GM06990 (cell line): ENCODE measurements at regions not wholly inside any gene's neighbourhood (a gene's known extent, or its start where the extent isn't known, plus 50 kb on each side); places are given as distances from the start of the nearest gene placed in this dataset.

Experiments
- DNase-seq: peaks from one replicate; pipeline ENCODE4 v3.0.0-alpha.2; 2011; ENCODE audit not compliant: insufficient read length; ENCODE audit errors: extremely low read depth
- H3K27me3 ChIP-seq: replicated peaks from 2 replicates; pipeline ENCODE4 v1.6.0; 2011; ENCODE audit warnings: low read length; ENCODE audit not compliant: control insufficient read depth, insufficient read depth
- H3K36me3 ChIP-seq: 2 replicates; pipeline ENCODE4 v1.5.1; 2011; ENCODE audit warnings: low read length; ENCODE audit not compliant: control insufficient read depth, insufficient read depth
- H3K4me3 ChIP-seq: replicated peaks from 2 replicates; pipeline ENCODE4 v1.5.1; 2011; ENCODE audit warnings: low read depth, mild to moderate bottlenecking, control low read depth, low read length
- TF ChIP-seq, protein P1 (sequence below): IDR thresholded peaks from 2 replicates; pipeline ENCODE4 v1.5.1; 2011; ENCODE audit warnings: low read length, control low read depth, mild to moderate bottlenecking, inconsistent platforms; ENCODE audit not compliant: insufficient read depth, poor library complexity, severe bottlenecking

- Histone ChIP-seq H3K4me3 (no peak overlapping the region), H3K36me3 (no peaks in the 10 kb centered on the region), H3K27me3 (no peaks in the 10 kb centered on the region)
- TF ChIP-seq, protein P1, sequence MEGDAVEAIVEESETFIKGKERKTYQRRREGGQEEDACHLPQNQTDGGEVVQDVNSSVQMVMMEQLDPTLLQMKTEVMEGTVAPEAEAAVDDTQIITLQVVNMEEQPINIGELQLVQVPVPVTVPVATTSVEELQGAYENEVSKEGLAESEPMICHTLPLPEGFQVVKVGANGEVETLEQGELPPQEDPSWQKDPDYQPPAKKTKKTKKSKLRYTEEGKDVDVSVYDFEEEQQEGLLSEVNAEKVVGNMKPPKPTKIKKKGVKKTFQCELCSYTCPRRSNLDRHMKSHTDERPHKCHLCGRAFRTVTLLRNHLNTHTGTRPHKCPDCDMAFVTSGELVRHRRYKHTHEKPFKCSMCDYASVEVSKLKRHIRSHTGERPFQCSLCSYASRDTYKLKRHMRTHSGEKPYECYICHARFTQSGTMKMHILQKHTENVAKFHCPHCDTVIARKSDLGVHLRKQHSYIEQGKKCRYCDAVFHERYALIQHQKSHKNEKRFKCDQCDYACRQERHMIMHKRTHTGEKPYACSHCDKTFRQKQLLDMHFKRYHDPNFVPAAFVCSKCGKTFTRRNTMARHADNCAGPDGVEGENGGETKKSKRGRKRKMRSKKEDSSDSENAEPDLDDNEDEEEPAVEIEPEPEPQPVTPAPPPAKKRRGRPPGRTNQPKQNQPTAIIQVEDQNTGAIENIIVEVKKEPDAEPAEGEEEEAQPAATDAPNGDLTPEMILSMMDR: no peak
- DNase-seq: no peak
Measured at GRCh38 chr9:1388216-1388615, 338.1 kb downstream of the DMRT2 start.

GRCh38 chr9:1400983-1401382 lies 350.8 kb downstream of the DMRT2 start:
- H3K4me3 ChIP-seq: no peak overlapping the region
- no peak for DNase-seq
- H3K27me3 ChIP-seq: no peaks in the 10 kb centered on the region; the same call in 1 of the 2 replicates
- TF ChIP-seq, protein P1: peak; percentile 21
- no peaks in the 10 kb centered on the region for H3K36me3 ChIP-seq

DNA sequence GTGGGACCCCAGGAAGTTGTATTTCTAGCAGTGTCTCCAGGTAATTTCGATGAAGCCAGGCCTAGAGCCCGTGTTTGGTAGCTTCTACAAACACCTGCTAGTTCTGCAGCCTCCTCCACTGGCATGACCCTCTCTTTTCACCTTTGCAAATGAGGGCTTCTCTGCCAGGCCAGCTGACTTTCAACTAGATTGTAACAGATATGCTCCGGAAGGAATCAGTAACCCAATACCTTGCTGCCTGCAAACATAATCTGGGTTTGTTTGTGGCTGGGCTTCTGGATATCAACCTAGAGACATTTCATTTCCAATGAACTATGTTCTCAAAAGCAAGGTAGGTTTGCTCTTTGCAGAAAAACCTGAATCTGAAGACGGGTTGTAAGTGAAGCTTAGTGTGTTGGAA lies 354.8 kb downstream of the DMRT2 start:
- no peak for DNase-seq
- TF ChIP-seq, protein P1: no peak
- Histone ChIP-seq H3K4me3 (no peak overlapping the region), H3K27me3 (no peaks in the 10 kb centered on the region; the same call in 1 of the 2 replicates), H3K36me3 (no peaks in the 10 kb centered on the region)

DNA sequence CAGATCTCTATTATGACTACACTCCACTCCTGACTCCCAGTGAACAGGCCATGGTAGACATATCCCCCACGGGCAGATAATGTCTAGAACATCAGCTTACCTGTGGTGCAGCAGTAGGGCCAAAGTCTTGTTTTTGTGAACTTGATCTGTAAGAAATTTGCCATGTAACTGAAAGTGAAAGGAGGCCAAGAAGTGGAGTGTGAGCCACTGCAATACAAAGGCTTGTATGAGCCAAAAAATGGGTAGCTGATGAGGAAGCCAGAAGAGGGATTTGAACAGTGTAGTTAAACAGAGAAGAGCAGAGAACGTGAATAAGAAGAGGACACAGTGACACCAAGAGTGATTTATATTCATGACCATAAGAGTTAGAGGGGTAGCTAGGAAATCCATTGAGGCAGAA lies 361.7 kb downstream of the DMRT2 start:
- Histone ChIP-seq H3K36me3 (no peaks in the 10 kb centered on the region), H3K4me3 (no peak overlapping the region), H3K27me3 (no peaks in the 10 kb centered on the region; the same call in 1 of the 2 replicates)
- TF ChIP-seq, protein P1: no peak
- no peak for DNase-seq

DNA sequence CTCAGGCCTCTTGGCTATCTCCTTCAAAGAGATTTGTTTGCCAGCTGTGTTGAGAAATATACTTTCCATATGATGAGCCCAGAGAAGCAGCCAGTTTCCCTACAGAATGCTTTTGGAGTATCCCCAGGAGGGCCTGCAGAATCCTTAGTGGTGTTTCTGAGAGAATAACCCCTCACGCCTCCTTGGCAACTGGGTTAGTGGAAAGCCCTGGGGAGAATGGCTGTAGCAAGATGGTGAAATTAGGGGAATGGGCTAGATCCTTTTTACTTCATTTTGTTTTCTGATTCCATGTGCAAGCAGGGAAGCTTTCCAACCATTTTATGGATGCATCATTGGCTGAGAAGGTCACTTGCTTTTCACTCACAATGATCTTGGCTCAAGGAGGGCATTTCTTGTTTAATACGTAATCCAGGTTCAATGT lies 364.6 kb downstream of the DMRT2 start:
- H3K4me3 ChIP-seq: no peak overlapping the region
- no peak for DNase-seq
- H3K27me3 ChIP-seq: no peaks in the 10 kb centered on the region; the same call in 1 of the 2 replicates
- H3K36me3 ChIP-seq: no peaks in the 10 kb centered on the region
- TF ChIP-seq, protein P1: no peak

- no peak overlapping the region for H3K4me3 ChIP-seq
- TF ChIP-seq, protein P1: no peak
- no peak for DNase-seq
- no peaks in the 10 kb centered on the region for H3K36me3 ChIP-seq
- H3K27me3 ChIP-seq: no peaks in the 10 kb centered on the region; the same call in 1 of the 2 replicates
Measured at GRCh38 chr9:1415146-1415545, 365.0 kb downstream of the DMRT2 start.
